GM12801 (cell line): ENCODE measurements at regions not wholly inside any gene's neighbourhood (a gene's known extent, or its start where the extent isn't known, plus 50 kb on each side); places are given as distances from the start of the nearest gene placed in this dataset.

ENCODE experiments used
- TF ChIP-seq, protein P1 (sequence below): IDR thresholded peaks from one replicate; pipeline ENCODE4 v1.5.1; 2011; ENCODE audit warnings: control low read depth; ENCODE audit not compliant: insufficient read length; ENCODE audit errors: extremely low read depth

DNA sequence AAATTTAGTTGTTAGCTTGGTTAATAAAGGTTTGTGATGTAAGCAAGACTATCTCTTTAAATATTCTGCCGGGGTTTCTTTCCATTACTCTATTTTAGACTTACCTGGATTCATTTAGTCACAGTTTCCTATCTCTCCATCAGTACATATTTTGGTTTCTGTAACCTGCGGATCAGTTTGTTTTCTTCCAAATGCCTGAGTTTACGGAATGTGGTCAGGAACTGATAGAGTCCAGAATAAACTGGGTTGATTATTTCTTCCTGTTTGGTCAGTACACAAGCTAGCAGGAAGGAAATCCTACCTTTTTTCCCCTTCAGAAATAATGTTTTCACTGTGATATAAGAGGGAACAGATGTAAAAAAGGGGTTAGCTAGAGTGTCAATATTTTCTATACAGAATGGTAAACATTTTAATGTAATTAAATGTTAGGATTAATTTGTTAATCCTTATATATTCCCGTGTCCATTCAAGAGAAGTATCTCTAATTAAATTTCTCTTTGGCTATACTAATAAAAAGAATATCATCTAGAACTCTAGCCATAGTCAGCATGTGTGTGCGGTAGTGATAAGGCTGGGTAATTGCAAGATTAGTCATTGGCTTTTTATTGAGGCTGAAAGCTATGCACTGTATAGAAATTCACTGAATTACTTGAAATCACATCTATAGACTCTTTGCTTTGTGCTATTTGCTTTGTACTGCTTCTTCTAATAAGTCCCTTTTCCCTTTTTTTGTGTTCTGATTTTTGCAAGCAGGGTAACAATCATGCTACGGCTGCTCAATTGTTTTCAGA lies 144.7 kb upstream of the ADGRL4 start:
- TF ChIP-seq, protein P1, sequence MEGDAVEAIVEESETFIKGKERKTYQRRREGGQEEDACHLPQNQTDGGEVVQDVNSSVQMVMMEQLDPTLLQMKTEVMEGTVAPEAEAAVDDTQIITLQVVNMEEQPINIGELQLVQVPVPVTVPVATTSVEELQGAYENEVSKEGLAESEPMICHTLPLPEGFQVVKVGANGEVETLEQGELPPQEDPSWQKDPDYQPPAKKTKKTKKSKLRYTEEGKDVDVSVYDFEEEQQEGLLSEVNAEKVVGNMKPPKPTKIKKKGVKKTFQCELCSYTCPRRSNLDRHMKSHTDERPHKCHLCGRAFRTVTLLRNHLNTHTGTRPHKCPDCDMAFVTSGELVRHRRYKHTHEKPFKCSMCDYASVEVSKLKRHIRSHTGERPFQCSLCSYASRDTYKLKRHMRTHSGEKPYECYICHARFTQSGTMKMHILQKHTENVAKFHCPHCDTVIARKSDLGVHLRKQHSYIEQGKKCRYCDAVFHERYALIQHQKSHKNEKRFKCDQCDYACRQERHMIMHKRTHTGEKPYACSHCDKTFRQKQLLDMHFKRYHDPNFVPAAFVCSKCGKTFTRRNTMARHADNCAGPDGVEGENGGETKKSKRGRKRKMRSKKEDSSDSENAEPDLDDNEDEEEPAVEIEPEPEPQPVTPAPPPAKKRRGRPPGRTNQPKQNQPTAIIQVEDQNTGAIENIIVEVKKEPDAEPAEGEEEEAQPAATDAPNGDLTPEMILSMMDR: no peak

DNA sequence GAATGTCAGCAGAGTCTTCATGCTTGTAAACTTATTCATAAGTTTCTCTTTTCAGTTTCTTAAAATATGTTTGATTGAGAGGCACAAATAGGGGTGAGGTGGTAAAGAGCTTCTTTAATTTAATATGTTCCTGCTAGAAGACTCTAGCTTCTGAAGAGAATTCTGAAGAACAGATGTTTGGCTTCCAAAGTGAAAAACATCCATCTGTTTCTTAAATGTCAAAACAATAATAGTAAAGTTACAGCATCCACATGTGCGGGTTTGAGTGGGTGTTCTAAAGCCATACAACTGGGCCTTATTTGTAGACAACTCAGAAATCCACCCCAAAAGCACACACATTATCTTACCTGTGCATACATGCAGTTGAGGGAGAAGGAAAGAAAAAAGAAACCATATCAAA lies 144.0 kb upstream of the ADGRL4 start:
- TF ChIP-seq, protein P1: no peak

GRCh38 chr1:79133774-79134364 lies 127.3 kb upstream of the ADGRL4 start:
- TF ChIP-seq, protein P1: no peak

- TF ChIP-seq, protein P1: no peak
Observed at GRCh38 chr1:79131626-79132025, 125.1 kb upstream of the ADGRL4 start.

DNA sequence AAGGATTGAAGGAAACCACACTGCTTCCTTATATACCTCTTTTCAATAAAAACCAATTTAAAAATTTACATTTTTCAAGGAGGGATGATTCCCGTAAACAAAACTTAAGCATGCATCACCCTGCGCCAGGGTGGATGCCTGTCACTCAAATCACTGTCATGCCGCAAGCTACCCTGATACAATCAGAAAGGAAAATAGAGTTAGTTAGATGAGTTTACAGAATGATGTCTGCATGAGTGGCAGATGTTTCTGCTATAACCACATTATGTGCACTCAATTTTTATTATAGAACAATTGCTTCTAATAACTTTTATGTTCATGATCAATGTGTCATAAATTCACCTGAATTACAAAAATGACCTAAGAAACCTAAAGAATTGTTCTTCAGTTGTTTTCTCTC lies 123.4 kb upstream of the ADGRL4 start:
- TF ChIP-seq, protein P1: no peak

DNA sequence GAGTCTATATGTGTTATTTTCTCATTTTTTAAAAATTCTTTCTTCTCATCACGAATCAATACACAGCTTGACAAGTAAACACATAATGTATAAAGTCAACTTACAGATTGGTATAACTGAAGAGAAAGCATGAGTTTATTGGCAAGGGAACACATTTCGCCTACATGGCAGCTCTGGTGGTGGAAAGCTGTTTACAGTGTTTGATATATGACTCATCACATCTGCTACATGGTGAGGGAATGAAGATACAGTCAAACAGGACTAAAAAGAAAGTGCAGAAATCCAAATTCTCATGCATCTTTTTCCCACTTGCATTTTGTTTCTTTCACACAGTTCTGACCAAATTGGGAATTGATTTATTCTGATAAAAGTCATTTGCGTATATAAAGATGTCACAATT lies 122.2 kb upstream of the ADGRL4 start:
- TF ChIP-seq, protein P1: no peak

- TF ChIP-seq, protein P1: no peak
Observed at GRCh38 chr1:79124756-79125155, 118.2 kb upstream of the ADGRL4 start.
